NCI-H2081 (cell line): ENCODE measurements at regions not wholly inside any gene's neighbourhood (a gene's known extent, or its start where the extent isn't known, plus 50 kb on each side); places are given as distances from the start of the nearest gene placed in this dataset.
"Not testable (repeated sequence)": the region's sequence is repeated elsewhere in the genome, so short reads cannot be mapped to it uniquely, and the experiment has no call there.

ENCODE experiments used
- DNase-seq, 2 experiments: peaks; one replicate each; lab custom pipeline; 2025; lab: John Stamatoyannopoulos, UW

GRCh38 chr5:42949348-42950115 lies 90.6 kb downstream of the ANXA2R start:
- DNase-seq, result no peak

- no peak for DNase-seq
Observed at GRCh38 chr5:42948961-42949347, 91.2 kb downstream of the ANXA2R start.

GRCh38 chr5:42944989-42945388 lies 95.1 kb downstream of the ANXA2R start:
- DNase-seq, result no peak

- DNase-seq, result no peak
Observed at GRCh38 chr5:42943931-42944631, 96.0 kb downstream of the ANXA2R start.

GRCh38 chr5:42940853-42941252 lies 99.3 kb downstream of the ANXA2R start:
- no peak for DNase-seq

- DNase-seq, result not testable (repeated sequence)
Observed at GRCh38 chr5:42932011-42932410, 108.1 kb downstream of the ANXA2R start.

- DNase-seq, result not testable (repeated sequence)
Observed at GRCh38 chr5:42931451-42931850, 108.7 kb downstream of the ANXA2R start.

GRCh38 chr5:42930934-42931333 lies 109.2 kb downstream of the ANXA2R start:
- no peak for DNase-seq

- DNase-seq, result no peak
Observed at GRCh38 chr5:42929871-42930270, 110.2 kb downstream of the ANXA2R start.

GRCh38 chr5:42927730-42928129 lies 112.4 kb downstream of the ANXA2R start:
- no peak for DNase-seq

GRCh38 chr5:42924686-42925085 lies 113.0 kb upstream of the SELENOP start:
- DNase-seq, result no peak

- no peak for DNase-seq
Observed at GRCh38 chr5:42924226-42924625, 112.5 kb upstream of the SELENOP start.

GRCh38 chr5:42923710-42924109 lies 112.0 kb upstream of the SELENOP start:
- no peak for DNase-seq

- DNase-seq, result no peak
Observed at GRCh38 chr5:42919600-42919999, 107.9 kb upstream of the SELENOP start.

- no peak for DNase-seq
Observed at GRCh38 chr5:42915306-42915866, 103.7 kb upstream of the SELENOP start.

- DNase-seq, result peak; percentile 12 to 24
Observed at GRCh38 chr5:42912184-42912798, 100.6 kb upstream of the SELENOP start.

GRCh38 chr5:42908509-42909488 lies 97.1 kb upstream of the SELENOP start:
- DNase-seq, result peak; percentile 96 to 97

- DNase-seq, result no peak
Observed at GRCh38 chr5:42908086-42908485, 96.4 kb upstream of the SELENOP start.

- DNase-seq, result no peak
Observed at GRCh38 chr5:42905827-42906226, 94.1 kb upstream of the SELENOP start.

GRCh38 chr5:42900734-42901133 lies 89.0 kb upstream of the SELENOP start:
- DNase-seq, result no peak

- DNase-seq, result no peak
Observed at GRCh38 chr5:42898760-42899159, 87.1 kb upstream of the SELENOP start.

- DNase-seq, result no peak
Observed at GRCh38 chr5:42896523-42896922, 84.8 kb upstream of the SELENOP start.
